Peyer's patch (tissue), 4 donors: ENCODE measurements at regions not wholly inside any gene's neighbourhood (a gene's known extent, or its start where the extent isn't known, plus 50 kb on each side); places are given as distances from the start of the nearest gene placed in this dataset.

Experiments
- CTCF ChIP-seq, 6 experiments: fragments of 450-650 bp in 4 of 6; fragments of 200-600 bp in 2 of 6; sonication (generic) in 1 of 6; IDR thresholded peaks; one replicate each; pipeline ENCODE4 v1.5.1; 2017 to 2019; ENCODE audit warnings: antibody characterized with exemption in 6 of 6, mild to moderate bottlenecking in 3 of 6, moderate library complexity in 1 of 6
- POLR2A ChIP-seq, 2 donors: fragments of 450-650 bp; IDR thresholded peaks; one replicate each; pipeline ENCODE4 v1.5.1; 2017; ENCODE audit warnings: antibody characterized with exemption in 2 of 2, mild to moderate bottlenecking in 2 of 2, moderate library complexity in 2 of 2

GRCh38 chr4:13912966-13913365, 285.4 kb upstream of the BOD1L1 start:
- TF ChIP-seq CTCF (IDR thresholded peaks at IDR 0.05) (no peak), POLR2A (IDR thresholded peaks at IDR 0.05) (no peak)
